PC-3 (cell line): ENCODE measurements at regions not wholly inside any gene's neighbourhood (a gene's known extent, or its start where the extent isn't known, plus 50 kb on each side); places are given as distances from the start of the nearest gene placed in this dataset.

Experiments used
- CTCF ChIP-seq: fragments of 300-600 bp; sonication (generic); conservative IDR thresholded peaks from 2 replicates; pipeline ENCODE4 v1.5.1; 2017; ENCODE audit warnings: antibody characterized with exemption, low read depth, mild to moderate bottlenecking, low read length
- EZH2 ChIP-seq: fragments of 300-600 bp; sonication (generic); IDR thresholded peaks from one replicate; pipeline ENCODE4 v1.6.1; 2017; ENCODE audit warnings: antibody characterized with exemption, mild to moderate bottlenecking, low read length; ENCODE audit not compliant: unreplicated experiment
- EZH2phosphoT487 ChIP-seq: fragments of 300-600 bp; sonication (generic); IDR thresholded peaks from 2 replicates; pipeline ENCODE4 v1.6.1; 2018; ENCODE audit warnings: mild to moderate bottlenecking, antibody characterized with exemption, low read length, borderline replicate concordance

GRCh38 chr7:149624419-149625339 lies 127.1 kb upstream of the ZNF746 start:
- TF ChIP-seq CTCF: peak; percentile 74
- TF ChIP-seq EZH2phosphoT487: no peak
- no peak for TF ChIP-seq EZH2
